GM23338 (cell line): ENCODE measurements at regions not wholly inside any gene's neighbourhood (a gene's known extent, or its start where the extent isn't known, plus 50 kb on each side); places are given as distances from the start of the nearest gene placed in this dataset.

Source experiments
- ATAC-seq: fragments of 200-7000 bp; cut with Tn5 transposase; 3 replicates; pipeline ENCODE4 v1.9.1; 2020
- DNase-seq: peaks from one replicate; pipeline ENCODE4 v3.0.0-alpha.2; 2015; ENCODE audit warnings: low spot score
- H2AFZ ChIP-seq: fragments of 200-600 bp; sonication (generic); 2 replicates; pipeline ENCODE4 v1.8.0; 2016; ENCODE audit warnings: antibody characterized with exemption, mild to moderate bottlenecking, moderate library complexity
- H3F3A ChIP-seq: fragments of 200-600 bp; sonication (generic); replicated peaks from 2 replicates; pipeline ENCODE4 v1.8.0; 2017; ENCODE audit warnings: antibody characterized with exemption, mixed run types, low read depth
- H3K27ac ChIP-seq: fragments of 200-600 bp; sonication (generic); 2 replicates; pipeline ENCODE4 v1.6.1; 2016; ENCODE audit warnings: low read depth
- H3K27me3 ChIP-seq: fragments of 200-600 bp; sonication (generic); 2 replicates; pipeline ENCODE4 v1.8.0; 2016; ENCODE audit warnings: mild to moderate bottlenecking, mixed run types, moderate library complexity; ENCODE audit not compliant: insufficient read depth
- H3K36me3 ChIP-seq: fragments of 200-600 bp; sonication (generic); 2 replicates; pipeline ENCODE4 v1.8.0; 2016; ENCODE audit warnings: mild to moderate bottlenecking; ENCODE audit not compliant: insufficient read depth
- H3K4me1 ChIP-seq: fragments of 200-600 bp; sonication (generic); 2 replicates; pipeline ENCODE4 v1.8.0; 2016; ENCODE audit warnings: mild to moderate bottlenecking, moderate library complexity; ENCODE audit not compliant: insufficient read depth
- H3K4me2 ChIP-seq: fragments of 200-600 bp; sonication (generic); 2 replicates; pipeline ENCODE4 v1.7.1; 2017; ENCODE audit warnings: mixed run types
- H3K4me3 ChIP-seq: fragments of 200-600 bp; sonication (generic); 2 replicates; pipeline ENCODE4 v1.6.1; 2016; ENCODE audit warnings: mixed run types
- H3K79me2 ChIP-seq: fragments of 200-600 bp; sonication (generic); replicated peaks from 2 replicates; pipeline ENCODE4 v1.8.0; 2017; ENCODE audit warnings: mild to moderate bottlenecking; ENCODE audit not compliant: insufficient read depth
- H3K9me2 ChIP-seq: fragments of 200-600 bp; sonication (generic); 2 replicates; pipeline ENCODE4 v1.8.0; 2017; ENCODE audit not compliant: insufficient read depth
- H4K20me1 ChIP-seq: fragments of 200-600 bp; sonication (generic); replicated peaks from 2 replicates; pipeline ENCODE4 v1.8.0; 2017; ENCODE audit warnings: mild to moderate bottlenecking; ENCODE audit not compliant: insufficient read depth
- H3K27ac Mint-ChIP-seq: 2 replicates; pipeline ENCODE4 v1.8.0; 2020; ENCODE audit warnings: inconsistent platforms, mild to moderate bottlenecking, moderate library complexity, mixed read lengths
- H3K27me3 Mint-ChIP-seq: 3 replicates; pipeline ENCODE4 v1.8.0; 2022; ENCODE audit warnings: low read depth, mild to moderate bottlenecking, moderate library complexity, mixed read lengths, inconsistent platforms; ENCODE audit not compliant: insufficient read depth, poor library complexity
- H3K36me3 Mint-ChIP-seq: 3 replicates; pipeline ENCODE4 v1.8.0; 2021; ENCODE audit warnings: low read depth, mild to moderate bottlenecking, inconsistent platforms, moderate library complexity, mixed read lengths
- H3K4me1 Mint-ChIP-seq: 3 replicates; pipeline ENCODE4 v1.8.0; 2020; ENCODE audit warnings: mild to moderate bottlenecking, inconsistent platforms, mixed read lengths
- H3K4me3 Mint-ChIP-seq: 3 replicates; pipeline ENCODE4 v1.8.0; 2021; ENCODE audit warnings: moderate library complexity, mild to moderate bottlenecking, inconsistent platforms, mixed read lengths
- H3K9me3 Mint-ChIP-seq: 3 replicates; pipeline ENCODE4 v1.8.0; 2020; ENCODE audit warnings: moderate library complexity, mild to moderate bottlenecking, inconsistent platforms, mixed read lengths
- CREB1 ChIP-seq: fragments of 250-450 bp; sonication (Bioruptor Pico); IDR thresholded peaks from 2 replicates; pipeline ENCODE4 v1.5.0; 2020; ENCODE audit warnings: low read depth, mild to moderate bottlenecking, moderate library complexity
- CTCF ChIP-seq, 2 experiments: fragments of 200-600 bp in 1 of 2; sonication (generic) in 1 of 2; conservative IDR thresholded peaks; 2 replicates each; pipeline versions ENCODE4 v1.5.1 to v1.6.1; 2016 to 2017; ENCODE audit warnings: antibody characterized with exemption in 2 of 2, low read depth in 2 of 2, mild to moderate bottlenecking in 2 of 2, moderate library complexity in 1 of 2
- ETS1 ChIP-seq: IDR thresholded peaks from 2 replicates; pipeline ENCODE4 v1.6.1; 2016; ENCODE audit warnings: antibody characterized with exemption
- EZH2 ChIP-seq: fragments of 200-600 bp; sonication (generic); IDR thresholded peaks from one replicate; pipeline ENCODE4 v1.8.0; 2017; ENCODE audit warnings: antibody characterized with exemption, mild to moderate bottlenecking, low read depth; ENCODE audit not compliant: unreplicated experiment
- EZH2phosphoT487 ChIP-seq: fragments of 200-600 bp; sonication (generic); IDR thresholded peaks from one replicate; pipeline ENCODE4 v1.8.1; 2018; ENCODE audit warnings: antibody characterized with exemption; ENCODE audit not compliant: unreplicated experiment
- JUNB ChIP-seq: IDR thresholded peaks from one replicate; pipeline ENCODE4 v1.6.1; 2016; ENCODE audit warnings: antibody characterized with exemption; ENCODE audit not compliant: unreplicated experiment
- NANOG ChIP-seq: IDR thresholded peaks from 2 replicates; pipeline ENCODE4 v1.6.1; 2016; ENCODE audit warnings: antibody characterized with exemption, borderline replicate concordance
- POLR2AphosphoS5 ChIP-seq: IDR thresholded peaks from 2 replicates; pipeline ENCODE4 v1.6.1; 2016; ENCODE audit warnings: antibody characterized with exemption, low read depth
- REST ChIP-seq: IDR thresholded peaks from one replicate; pipeline ENCODE4 v1.6.1; 2018; ENCODE audit warnings: antibody characterized with exemption; ENCODE audit not compliant: unreplicated experiment
- STAT1 ChIP-seq: IDR thresholded peaks from one replicate; pipeline ENCODE4 v1.6.1; 2016; ENCODE audit warnings: antibody characterized with exemption; ENCODE audit not compliant: unreplicated experiment
- ZNF114 ChIP-seq: fragments of 250-450 bp; sonication (Bioruptor Pico); IDR thresholded peaks from 2 replicates; pipeline ENCODE4 v1.5.0; 2020; ENCODE audit warnings: mild to moderate bottlenecking, moderate library complexity
- ZNF331 ChIP-seq: fragments of 250-450 bp; sonication (Bioruptor Pico); IDR thresholded peaks from 2 replicates; pipeline ENCODE4 v1.5.0; 2020; ENCODE audit warnings: low read depth, mild to moderate bottlenecking, moderate library complexity
- ZNF462 ChIP-seq: fragments of 250-450 bp; sonication (Bioruptor Pico); IDR thresholded peaks from 2 replicates; pipeline ENCODE4 v1.5.0; 2020; ENCODE audit warnings: mild to moderate bottlenecking, moderate library complexity

- H3K27ac Mint-ChIP-seq = no peak overlapping the region
- TF ChIP-seq CREB1 (CRISPR knock-in tag) (no peak), JUNB (no peak), POLR2AphosphoS5 (no peak), ZNF114 (CRISPR knock-in tag) (no peak), ZNF462 (no peak), NANOG (no peak), EZH2phosphoT487 (no peak), ETS1 (no peak), REST (no peak), ZNF331 (CRISPR knock-in tag) (no peak), EZH2 (no peak), STAT1 (no peak), CTCF (conservative IDR thresholded peaks at IDR 0.05; ENCODE audit: low read depth in 2 of 2) (no peak)
- Histone ChIP-seq H3K9me2 (0 out of 2 replicates have a peak, but pooled peaks cover 3% of the 10 kb centered on the region), H3K27ac (no peak overlapping the region), H3K4me1 (no peaks in the 10 kb centered on the region), H3K4me3 (no peak overlapping the region), H3K36me3 (no peaks in the 10 kb centered on the region), H4K20me1 (no peaks in the 10 kb centered on the region), H3F3A (no peaks in the 10 kb centered on the region), H3K27me3 (no peaks in the 10 kb centered on the region), H3K79me2 (no peaks in the 10 kb centered on the region), H3K4me2 (no peak overlapping the region), H2AFZ (no peak overlapping the region)
- DNase-seq (no peak), ATAC-seq (no peak)
- H3K4me3 Mint-ChIP-seq = no peak overlapping the region
- H3K36me3 Mint-ChIP-seq = no peaks in the 10 kb centered on the region
- H3K4me1 Mint-ChIP-seq = peaks cover 4% of the 10 kb centered on the region; the same call in 1 of the 3 replicates
- H3K9me3 Mint-ChIP-seq = no peaks in the 10 kb centered on the region
- no peaks in the 10 kb centered on the region for H3K27me3 Mint-ChIP-seq
Observed at GRCh38 chr17:6346986-6347385, 87.9 kb downstream of the AIPL1 start.
